WTC11 (cell line): ENCODE measurements at regions not wholly inside any gene's neighbourhood (a gene's known extent, or its start where the extent isn't known, plus 50 kb on each side); places are given as distances from the start of the nearest gene placed in this dataset.

Experiments
- ARID4B ChIP-seq: sonication (generic); formaldehyde crosslinking; IDR thresholded peaks from 2 replicates; pipeline ENCODE4 v1.8.0; 2023; ENCODE audit warnings: missing genetic modification reagents, mild to moderate bottlenecking, borderline replicate concordance
- CREM ChIP-seq: sonication (generic); formaldehyde crosslinking; IDR thresholded peaks from 2 replicates; pipeline ENCODE4 v1.8.1; 2022; ENCODE audit warnings: mild to moderate bottlenecking, missing genetic modification reagents, moderate library complexity
- E2F1 ChIP-seq: sonication (generic); formaldehyde crosslinking; IDR thresholded peaks from 2 replicates; pipeline ENCODE4 v1.8.0; 2022; ENCODE audit warnings: mild to moderate bottlenecking, missing genetic modification reagents
- NR1H2 ChIP-seq: sonication (generic); formaldehyde crosslinking; IDR thresholded peaks from 2 replicates; pipeline ENCODE4 v1.9.0; 2021; ENCODE audit warnings: mild to moderate bottlenecking, moderate library complexity, missing genetic modification reagents
- SMAD3 ChIP-seq: sonication (generic); formaldehyde crosslinking; IDR thresholded peaks from 2 replicates; pipeline ENCODE4 v1.8.0; 2022; ENCODE audit warnings: missing genetic modification reagents, mild to moderate bottlenecking, borderline replicate concordance
- TCF7 ChIP-seq: sonication (generic); formaldehyde crosslinking; IDR thresholded peaks from 2 replicates; pipeline ENCODE4 v1.8.0; 2022; ENCODE audit warnings: mild to moderate bottlenecking, low read depth, missing genetic modification reagents, moderate library complexity
- USF1 ChIP-seq: sonication (generic); formaldehyde crosslinking; IDR thresholded peaks from 2 replicates; pipeline ENCODE4 v1.8.0; 2022; ENCODE audit warnings: mild to moderate bottlenecking, missing genetic modification reagents
- ZNF121 ChIP-seq: sonication (generic); formaldehyde crosslinking; IDR thresholded peaks from 2 replicates; pipeline ENCODE4 v1.8.0; 2023; ENCODE audit warnings: missing genetic modification reagents
- ZNF232 ChIP-seq: sonication (generic); formaldehyde crosslinking; IDR thresholded peaks from 2 replicates; pipeline ENCODE4 v1.8.0; 2022; ENCODE audit warnings: mild to moderate bottlenecking, missing genetic modification reagents
- TF ChIP-seq, protein P1 (sequence below): fragments of 200-600 bp; IDR thresholded peaks from 2 replicates; pipeline ENCODE4 v1.8.0; 2022; ENCODE audit warnings: antibody characterized with exemption
- TF ChIP-seq, protein P2 (sequence below): sonication (generic); formaldehyde crosslinking; conservative IDR thresholded peaks from 2 replicates; pipeline ENCODE4 v1.8.1; 2023; ENCODE audit warnings: mild to moderate bottlenecking, low read depth, missing genetic modification reagents, moderate library complexity
- TF ChIP-seq, protein P3 (sequence below): sonication (generic); formaldehyde crosslinking; IDR thresholded peaks from 2 replicates; pipeline ENCODE4 v1.8.0; 2022; ENCODE audit warnings: mild to moderate bottlenecking, missing genetic modification reagents

- TF ChIP-seq ZNF121 (CRISPR knock-in tag) (no peak), USF1 (no peak), SMAD3 (CRISPR knock-in tag) (no peak), ZNF232 (CRISPR knock-in tag) (no peak), ARID4B (CRISPR knock-in tag) (no peak), CREM (CRISPR knock-in tag) (no peak), NR1H2 (CRISPR knock-in tag) (no peak), TCF7 (CRISPR knock-in tag) (no peak), E2F1 (CRISPR knock-in tag) (no peak)
- TF ChIP-seq, protein P1, sequence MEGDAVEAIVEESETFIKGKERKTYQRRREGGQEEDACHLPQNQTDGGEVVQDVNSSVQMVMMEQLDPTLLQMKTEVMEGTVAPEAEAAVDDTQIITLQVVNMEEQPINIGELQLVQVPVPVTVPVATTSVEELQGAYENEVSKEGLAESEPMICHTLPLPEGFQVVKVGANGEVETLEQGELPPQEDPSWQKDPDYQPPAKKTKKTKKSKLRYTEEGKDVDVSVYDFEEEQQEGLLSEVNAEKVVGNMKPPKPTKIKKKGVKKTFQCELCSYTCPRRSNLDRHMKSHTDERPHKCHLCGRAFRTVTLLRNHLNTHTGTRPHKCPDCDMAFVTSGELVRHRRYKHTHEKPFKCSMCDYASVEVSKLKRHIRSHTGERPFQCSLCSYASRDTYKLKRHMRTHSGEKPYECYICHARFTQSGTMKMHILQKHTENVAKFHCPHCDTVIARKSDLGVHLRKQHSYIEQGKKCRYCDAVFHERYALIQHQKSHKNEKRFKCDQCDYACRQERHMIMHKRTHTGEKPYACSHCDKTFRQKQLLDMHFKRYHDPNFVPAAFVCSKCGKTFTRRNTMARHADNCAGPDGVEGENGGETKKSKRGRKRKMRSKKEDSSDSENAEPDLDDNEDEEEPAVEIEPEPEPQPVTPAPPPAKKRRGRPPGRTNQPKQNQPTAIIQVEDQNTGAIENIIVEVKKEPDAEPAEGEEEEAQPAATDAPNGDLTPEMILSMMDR = no peak
- TF ChIP-seq, protein P2, sequence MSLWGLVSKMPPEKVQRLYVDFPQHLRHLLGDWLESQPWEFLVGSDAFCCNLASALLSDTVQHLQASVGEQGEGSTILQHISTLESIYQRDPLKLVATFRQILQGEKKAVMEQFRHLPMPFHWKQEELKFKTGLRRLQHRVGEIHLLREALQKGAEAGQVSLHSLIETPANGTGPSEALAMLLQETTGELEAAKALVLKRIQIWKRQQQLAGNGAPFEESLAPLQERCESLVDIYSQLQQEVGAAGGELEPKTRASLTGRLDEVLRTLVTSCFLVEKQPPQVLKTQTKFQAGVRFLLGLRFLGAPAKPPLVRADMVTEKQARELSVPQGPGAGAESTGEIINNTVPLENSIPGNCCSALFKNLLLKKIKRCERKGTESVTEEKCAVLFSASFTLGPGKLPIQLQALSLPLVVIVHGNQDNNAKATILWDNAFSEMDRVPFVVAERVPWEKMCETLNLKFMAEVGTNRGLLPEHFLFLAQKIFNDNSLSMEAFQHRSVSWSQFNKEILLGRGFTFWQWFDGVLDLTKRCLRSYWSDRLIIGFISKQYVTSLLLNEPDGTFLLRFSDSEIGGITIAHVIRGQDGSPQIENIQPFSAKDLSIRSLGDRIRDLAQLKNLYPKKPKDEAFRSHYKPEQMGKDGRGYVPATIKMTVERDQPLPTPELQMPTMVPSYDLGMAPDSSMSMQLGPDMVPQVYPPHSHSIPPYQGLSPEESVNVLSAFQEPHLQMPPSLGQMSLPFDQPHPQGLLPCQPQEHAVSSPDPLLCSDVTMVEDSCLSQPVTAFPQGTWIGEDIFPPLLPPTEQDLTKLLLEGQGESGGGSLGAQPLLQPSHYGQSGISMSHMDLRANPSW (CRISPR knock-in tag) = no peak
- TF ChIP-seq, protein P3, sequence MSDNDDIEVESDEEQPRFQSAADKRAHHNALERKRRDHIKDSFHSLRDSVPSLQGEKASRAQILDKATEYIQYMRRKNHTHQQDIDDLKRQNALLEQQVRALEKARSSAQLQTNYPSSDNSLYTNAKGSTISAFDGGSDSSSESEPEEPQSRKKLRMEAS (CRISPR knock-in tag) = no peak
Observed at GRCh38 chrX:122389005-122389404, 795.1 kb upstream of the GRIA3 start.
